PC-9 (cell line): ENCODE measurements at regions not wholly inside any gene's neighbourhood (a gene's known extent, or its start where the extent isn't known, plus 50 kb on each side); places are given as distances from the start of the nearest gene placed in this dataset.

Experiments used
- EZH2 ChIP-seq: fragments of 200-600 bp; sonication (generic); IDR thresholded peaks from 2 replicates; pipeline ENCODE4 v1.8.0; 2017; ENCODE audit warnings: antibody characterized with exemption, low read depth
- TF ChIP-seq, protein P1 (sequence below): fragments of 200-600 bp; sonication (generic); conservative IDR thresholded peaks from 2 replicates; pipeline ENCODE4 v1.6.1; 2017; ENCODE audit warnings: mixed run types, antibody characterized with exemption, mild to moderate bottlenecking, moderate library complexity

DNA sequence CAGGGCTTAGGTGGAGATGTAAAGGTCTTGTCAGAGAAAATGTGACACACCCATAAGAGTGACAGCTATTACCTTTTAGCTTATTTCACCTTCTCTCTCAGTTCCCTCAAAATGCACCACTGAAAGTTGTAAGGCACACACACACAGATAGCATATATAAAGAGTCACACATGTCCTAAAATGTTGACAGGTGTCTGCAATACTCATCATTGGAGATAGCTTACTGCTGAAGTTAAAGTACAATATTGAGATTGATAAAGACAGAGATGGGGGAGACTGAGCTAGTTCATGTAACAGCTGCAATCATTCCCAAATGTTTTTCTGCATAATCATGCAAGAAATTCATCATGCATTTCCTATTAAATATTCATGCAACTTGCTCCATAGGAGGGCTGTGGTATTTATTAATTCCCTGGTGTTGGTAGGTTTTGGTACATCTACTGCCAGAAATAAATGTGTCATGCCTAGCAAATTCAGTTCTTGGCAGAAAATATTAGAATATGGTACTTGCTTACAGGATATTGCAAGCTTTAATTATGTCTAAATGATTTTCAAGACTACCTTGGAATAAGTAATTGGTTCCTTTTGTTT is 118.8 kb upstream of the RBMS1 start:
- TF ChIP-seq, protein P1, sequence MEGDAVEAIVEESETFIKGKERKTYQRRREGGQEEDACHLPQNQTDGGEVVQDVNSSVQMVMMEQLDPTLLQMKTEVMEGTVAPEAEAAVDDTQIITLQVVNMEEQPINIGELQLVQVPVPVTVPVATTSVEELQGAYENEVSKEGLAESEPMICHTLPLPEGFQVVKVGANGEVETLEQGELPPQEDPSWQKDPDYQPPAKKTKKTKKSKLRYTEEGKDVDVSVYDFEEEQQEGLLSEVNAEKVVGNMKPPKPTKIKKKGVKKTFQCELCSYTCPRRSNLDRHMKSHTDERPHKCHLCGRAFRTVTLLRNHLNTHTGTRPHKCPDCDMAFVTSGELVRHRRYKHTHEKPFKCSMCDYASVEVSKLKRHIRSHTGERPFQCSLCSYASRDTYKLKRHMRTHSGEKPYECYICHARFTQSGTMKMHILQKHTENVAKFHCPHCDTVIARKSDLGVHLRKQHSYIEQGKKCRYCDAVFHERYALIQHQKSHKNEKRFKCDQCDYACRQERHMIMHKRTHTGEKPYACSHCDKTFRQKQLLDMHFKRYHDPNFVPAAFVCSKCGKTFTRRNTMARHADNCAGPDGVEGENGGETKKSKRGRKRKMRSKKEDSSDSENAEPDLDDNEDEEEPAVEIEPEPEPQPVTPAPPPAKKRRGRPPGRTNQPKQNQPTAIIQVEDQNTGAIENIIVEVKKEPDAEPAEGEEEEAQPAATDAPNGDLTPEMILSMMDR = no peak
- no peak for TF ChIP-seq EZH2
